Calu3 (cell line): ENCODE measurements at regions not wholly inside any gene's neighbourhood (a gene's known extent, or its start where the extent isn't known, plus 50 kb on each side); places are given as distances from the start of the nearest gene placed in this dataset.

Experiments used
- BruUV-seq: library from RNA; stranded (reverse); fragments of 400-500 nt; replicated peaks from 2 replicates; lab custom pipeline; 2021; lab: Mats Ljungman, UMichigan
- CTCF ChIA-PET: fragments of 300-600 bp; sonication (Branson Sonifier 250); formaldehyde crosslinking; loops from one replicate; lab custom pipeline; 2022; ENCODE audit warnings: antibody characterized with exemption; lab: Charles Lee
- DNase-seq: peaks from one replicate; pipeline ENCODE4 v3.0.0; 2022
- H3K27ac Mint-ChIP-seq: one replicate; pipeline ENCODE4 v1.8.0; 2022; ENCODE audit warnings: mixed read lengths; ENCODE audit not compliant: unreplicated experiment
- H3K27me3 Mint-ChIP-seq: one replicate; pipeline ENCODE4 v1.8.0; 2022; ENCODE audit warnings: mixed read lengths; ENCODE audit not compliant: unreplicated experiment
- H3K36me3 Mint-ChIP-seq: one replicate; pipeline ENCODE4 v1.8.0; 2022; ENCODE audit warnings: mild to moderate bottlenecking, moderate library complexity, mixed read lengths; ENCODE audit not compliant: insufficient read depth, unreplicated experiment
- H3K4me1 Mint-ChIP-seq: one replicate; pipeline ENCODE4 v1.8.0; 2022; ENCODE audit warnings: mild to moderate bottlenecking, low read depth, mixed read lengths; ENCODE audit not compliant: unreplicated experiment
- H3K4me3 Mint-ChIP-seq: one replicate; pipeline ENCODE4 v1.8.0; 2022; ENCODE audit warnings: mild to moderate bottlenecking, low read depth, moderate library complexity, mixed read lengths; ENCODE audit not compliant: unreplicated experiment
- H3K9me3 Mint-ChIP-seq: one replicate; pipeline ENCODE4 v1.8.0; 2022; ENCODE audit warnings: low read depth, mixed read lengths; ENCODE audit not compliant: unreplicated experiment
- CTCF ChIP-seq: fragments of 200-600 bp; IDR thresholded peaks from one replicate; pipeline ENCODE4 v1.8.0; 2022; ENCODE audit warnings: antibody characterized with exemption; ENCODE audit not compliant: unreplicated experiment
- intact Hi-C: fragments of 100-400 bp; cut with micrococcal nuclease; formaldehyde crosslinking; loops from one replicate; pipeline ENCODE4 v1.10.0; 2022; ENCODE audit not compliant: unreplicated experiment

GRCh38 chr18:5052491-5052890 is 144.6 kb downstream of the AKAIN1 start:
- intact Hi-C loops, result loop anchor here (10.0 kb wide), 2 partner anchors 598 to 868 kb away; partner anchors contain the start of gene DLGAP1
- BruUV-seq, result no TSS peak
- no peak overlapping the region for H3K27ac Mint-ChIP-seq
- peaks cover 14% of the 10 kb centered on the region for H3K27me3 Mint-ChIP-seq
- H3K9me3 Mint-ChIP-seq, result no peaks in the 10 kb centered on the region
- H3K4me3 Mint-ChIP-seq, result no peak overlapping the region
- no peak for DNase-seq
- no peak for TF ChIP-seq CTCF
- CTCF ChIA-PET, result no interaction called here
- peaks cover 3% of the 10 kb centered on the region for H3K4me1 Mint-ChIP-seq
- H3K36me3 Mint-ChIP-seq, result no peaks in the 10 kb centered on the region

GRCh38 chr18:5051207-5051606 is 145.8 kb downstream of the AKAIN1 start:
- no peak for DNase-seq
- no peak for TF ChIP-seq CTCF
- H3K27ac Mint-ChIP-seq, result no peak overlapping the region
- H3K27me3 Mint-ChIP-seq, result peaks cover 14% of the 10 kb centered on the region
- no peak overlapping the region for H3K4me3 Mint-ChIP-seq
- no peaks in the 10 kb centered on the region for H3K36me3 Mint-ChIP-seq
- intact Hi-C loops, result loop anchor here (10.0 kb wide), 2 partner anchors 596 to 866 kb away; partner anchors contain the start of gene DLGAP1
- H3K9me3 Mint-ChIP-seq, result no peaks in the 10 kb centered on the region
- no peaks in the 10 kb centered on the region for H3K4me1 Mint-ChIP-seq
- CTCF ChIA-PET, result no interaction called here
- BruUV-seq, result no TSS peak

- no peaks in the 10 kb centered on the region for H3K36me3 Mint-ChIP-seq
- H3K27me3 Mint-ChIP-seq, result no peaks in the 10 kb centered on the region
- no peaks in the 10 kb centered on the region for H3K4me1 Mint-ChIP-seq
- intact Hi-C loops, result no loop called here
- H3K9me3 Mint-ChIP-seq, result no peaks in the 10 kb centered on the region
- no peak overlapping the region for H3K4me3 Mint-ChIP-seq
- no peak for TF ChIP-seq CTCF
- DNase-seq, result no peak
- no peak overlapping the region for H3K27ac Mint-ChIP-seq
- CTCF ChIA-PET, result no interaction called here
- no TSS peak for BruUV-seq
These were observed 147.9 kb downstream of the AKAIN1 start for GRCh38 chr18:5049124-5049523.

GRCh38 chr18:5040476-5040875 is 156.6 kb downstream of the AKAIN1 start:
- Mint-ChIP-seq H3K36me3 (no peaks in the 10 kb centered on the region), H3K27ac (no peak overlapping the region), H3K27me3 (no peaks in the 10 kb centered on the region), H3K4me3 (no peak overlapping the region), H3K4me1 (no peaks in the 10 kb centered on the region), H3K9me3 (peaks cover 13% of the 10 kb centered on the region)
- TF ChIP-seq CTCF, result no peak
- CTCF ChIA-PET, result no interaction called here
- DNase-seq, result no peak
- BruUV-seq, result no TSS peak
- intact Hi-C loops, result no loop called here
